ENCODE measurements at regions not wholly inside any gene's neighbourhood (a gene's known extent, or its start where the extent isn't known, plus 50 kb on each side); places are given as distances from the start of the nearest gene placed in this dataset.

DNA sequence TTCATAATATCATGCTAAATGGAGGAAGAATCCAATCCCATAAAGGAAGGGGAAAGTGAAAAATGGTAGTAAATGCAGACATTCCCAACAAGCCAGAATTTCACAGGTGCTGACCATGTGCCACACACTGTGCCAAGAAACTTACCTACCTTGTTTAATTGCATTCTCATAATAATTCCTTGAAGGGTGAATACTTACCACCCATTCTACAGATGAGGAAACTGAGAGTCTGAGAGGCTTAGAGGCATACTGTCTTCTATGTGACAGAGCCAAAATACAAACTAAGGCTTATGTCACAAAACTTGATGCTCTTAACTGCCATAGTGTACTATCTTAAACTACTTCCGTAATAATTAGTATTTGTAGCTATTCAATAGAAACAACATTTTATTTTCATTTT, 454.7 kb downstream of the UTRN start:
- TF ChIP-seq, protein P1, sequence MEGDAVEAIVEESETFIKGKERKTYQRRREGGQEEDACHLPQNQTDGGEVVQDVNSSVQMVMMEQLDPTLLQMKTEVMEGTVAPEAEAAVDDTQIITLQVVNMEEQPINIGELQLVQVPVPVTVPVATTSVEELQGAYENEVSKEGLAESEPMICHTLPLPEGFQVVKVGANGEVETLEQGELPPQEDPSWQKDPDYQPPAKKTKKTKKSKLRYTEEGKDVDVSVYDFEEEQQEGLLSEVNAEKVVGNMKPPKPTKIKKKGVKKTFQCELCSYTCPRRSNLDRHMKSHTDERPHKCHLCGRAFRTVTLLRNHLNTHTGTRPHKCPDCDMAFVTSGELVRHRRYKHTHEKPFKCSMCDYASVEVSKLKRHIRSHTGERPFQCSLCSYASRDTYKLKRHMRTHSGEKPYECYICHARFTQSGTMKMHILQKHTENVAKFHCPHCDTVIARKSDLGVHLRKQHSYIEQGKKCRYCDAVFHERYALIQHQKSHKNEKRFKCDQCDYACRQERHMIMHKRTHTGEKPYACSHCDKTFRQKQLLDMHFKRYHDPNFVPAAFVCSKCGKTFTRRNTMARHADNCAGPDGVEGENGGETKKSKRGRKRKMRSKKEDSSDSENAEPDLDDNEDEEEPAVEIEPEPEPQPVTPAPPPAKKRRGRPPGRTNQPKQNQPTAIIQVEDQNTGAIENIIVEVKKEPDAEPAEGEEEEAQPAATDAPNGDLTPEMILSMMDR (IDR thresholded peaks at IDR 0.05; ENCODE audit: low read depth, low read length, poor library complexity, severe bottlenecking), result no peak
- TF ChIP-seq EZH2phosphoT487 (IDR thresholded peaks at IDR 0.05; ENCODE audit: borderline replicate concordance, low read length), result no peak
